GM19455 (cell line): ENCODE measurements at regions not wholly inside any gene's neighbourhood (a gene's known extent, or its start where the extent isn't known, plus 50 kb on each side); places are given as distances from the start of the nearest gene placed in this dataset.
"Not testable (repeated sequence)": the region's sequence is repeated elsewhere in the genome, so short reads cannot be mapped to it uniquely, and the experiment has no call there.

Source experiments
- ATAC-seq: cut with Tn5 transposase; IDR thresholded peaks from one replicate; pipeline ENCODE4 v1.9.1; 2021; ENCODE audit not compliant: unreplicated experiment

DNA sequence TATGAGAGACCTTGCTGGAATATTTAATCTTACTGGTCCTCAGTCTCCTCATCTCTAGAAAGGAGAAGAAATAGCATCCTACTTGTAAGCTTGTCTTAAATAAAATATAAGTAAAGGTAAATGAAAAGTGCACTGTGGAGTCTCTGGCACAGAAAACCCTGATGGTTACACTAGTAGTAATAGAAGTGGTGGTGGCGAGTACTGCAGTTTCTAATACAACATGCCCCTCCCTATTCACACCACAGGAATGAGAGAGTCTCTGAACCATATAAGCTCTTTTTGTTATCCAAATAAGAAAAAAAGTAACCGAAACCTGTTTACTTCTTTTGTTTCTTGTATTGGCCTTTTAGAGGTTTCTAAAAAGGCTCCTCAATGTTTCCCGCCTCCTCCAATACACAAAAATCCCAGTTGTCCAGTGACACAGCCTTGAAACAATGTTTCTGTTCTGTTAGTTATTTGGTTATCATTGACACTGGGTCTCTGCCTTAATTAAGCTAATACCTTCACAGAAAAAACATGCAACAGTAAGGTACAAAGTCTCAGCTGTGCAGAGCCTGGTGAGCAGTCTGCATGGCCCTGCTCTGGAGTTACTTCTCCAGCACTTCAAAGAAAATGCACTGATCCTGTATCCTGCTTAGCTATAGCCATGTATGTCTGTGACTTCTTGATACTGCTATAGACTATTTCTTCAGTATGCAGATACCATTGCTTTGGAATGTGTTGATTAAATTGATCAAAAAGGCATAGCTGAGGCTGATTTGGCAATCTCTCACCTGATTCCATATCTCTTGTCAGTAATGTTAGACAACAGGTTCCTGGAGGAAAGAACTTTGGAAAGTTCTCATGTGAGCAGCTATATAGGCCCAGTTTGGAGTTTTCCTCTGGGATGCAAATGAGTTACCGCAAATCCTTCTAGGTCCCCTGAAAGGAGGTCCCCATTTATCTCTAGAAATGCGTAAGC is 315.6 kb upstream of the IL12A start:
- peak; percentile 51 for ATAC-seq

DNA sequence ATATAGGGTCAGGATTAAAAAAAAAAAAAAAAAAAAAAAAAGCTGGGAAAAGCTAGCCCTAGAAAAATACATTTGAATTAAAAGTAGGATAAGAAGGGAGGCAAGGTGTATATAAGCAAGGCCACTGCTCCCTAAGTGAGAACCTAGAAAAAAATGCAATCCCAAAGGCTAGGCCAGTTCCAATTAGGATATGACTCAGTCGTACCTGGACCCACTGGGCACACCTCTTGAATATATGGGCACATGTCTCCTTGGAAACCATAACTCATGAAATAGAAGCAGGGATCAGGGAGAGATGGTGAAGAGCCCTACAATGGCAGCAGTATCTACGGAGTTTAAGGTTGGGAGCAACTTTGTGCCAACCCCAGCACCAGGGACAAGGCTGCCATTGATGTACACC is 314.1 kb upstream of the IL12A start:
- ATAC-seq, result no peak

- ATAC-seq, result no peak
Observed at GRCh38 chr3:159675285-159675684, 313.4 kb upstream of the IL12A start.

DNA sequence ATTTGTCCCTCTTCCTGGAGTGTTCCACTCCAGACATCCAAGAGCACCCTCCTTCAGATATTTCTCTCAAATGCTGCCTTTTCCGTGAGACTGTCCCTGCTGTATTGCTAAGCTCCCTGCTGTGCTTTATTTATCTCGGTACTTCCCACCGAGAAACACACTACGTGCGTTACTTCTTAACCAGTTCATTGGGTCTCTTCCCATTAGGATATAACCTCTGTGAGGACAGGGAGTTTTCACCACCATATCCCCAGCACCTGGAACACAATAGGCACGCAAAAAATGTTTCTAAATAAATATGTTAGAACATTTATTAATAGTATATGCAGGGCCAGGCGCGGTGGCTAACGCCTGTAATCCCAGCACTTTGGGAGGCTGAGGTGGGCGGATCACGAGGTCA is 308.7 kb upstream of the IL12A start:
- no peak for ATAC-seq

DNA sequence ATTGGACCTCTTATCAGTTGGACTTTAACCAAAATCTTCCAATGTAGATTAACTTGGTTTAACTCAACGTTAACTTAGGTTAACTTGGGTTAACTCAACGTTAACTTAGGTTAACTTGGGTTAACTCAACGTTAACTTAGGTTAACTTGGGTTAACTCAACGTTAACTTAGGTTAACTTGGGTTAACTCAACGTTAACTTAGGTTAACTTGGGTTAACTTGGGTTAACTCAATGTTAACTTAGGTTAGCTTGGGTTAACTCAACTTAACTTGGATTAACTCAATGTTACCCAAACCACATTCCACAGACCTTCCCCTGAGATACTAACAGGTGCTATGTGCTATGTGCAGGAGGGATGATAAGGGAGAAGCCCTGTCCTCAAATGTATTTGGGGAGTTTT is 306.9 kb upstream of the IL12A start:
- ATAC-seq, result not testable (repeated sequence)

GRCh38 chr3:159685801-159686200 is 302.8 kb upstream of the IL12A start:
- no peak for ATAC-seq

DNA sequence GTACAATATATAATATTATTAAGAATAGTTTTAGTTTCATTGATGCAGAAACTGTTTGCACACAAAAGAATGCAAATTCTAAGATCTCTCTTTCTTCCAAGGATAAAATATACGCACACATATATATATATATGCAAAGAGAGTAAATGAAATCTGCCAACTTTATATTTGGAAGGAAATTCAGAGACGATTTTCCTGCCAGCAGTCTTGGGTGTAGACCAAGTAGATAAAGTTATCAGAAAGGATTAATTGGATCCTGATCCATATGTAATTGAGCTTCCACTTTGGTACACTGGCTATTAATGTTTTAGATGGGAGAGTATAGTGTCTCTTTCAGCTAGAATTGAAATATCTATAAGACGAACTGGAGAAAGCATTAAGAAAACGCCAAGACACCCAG is 295.4 kb upstream of the IL12A start:
- ATAC-seq, result no peak

DNA sequence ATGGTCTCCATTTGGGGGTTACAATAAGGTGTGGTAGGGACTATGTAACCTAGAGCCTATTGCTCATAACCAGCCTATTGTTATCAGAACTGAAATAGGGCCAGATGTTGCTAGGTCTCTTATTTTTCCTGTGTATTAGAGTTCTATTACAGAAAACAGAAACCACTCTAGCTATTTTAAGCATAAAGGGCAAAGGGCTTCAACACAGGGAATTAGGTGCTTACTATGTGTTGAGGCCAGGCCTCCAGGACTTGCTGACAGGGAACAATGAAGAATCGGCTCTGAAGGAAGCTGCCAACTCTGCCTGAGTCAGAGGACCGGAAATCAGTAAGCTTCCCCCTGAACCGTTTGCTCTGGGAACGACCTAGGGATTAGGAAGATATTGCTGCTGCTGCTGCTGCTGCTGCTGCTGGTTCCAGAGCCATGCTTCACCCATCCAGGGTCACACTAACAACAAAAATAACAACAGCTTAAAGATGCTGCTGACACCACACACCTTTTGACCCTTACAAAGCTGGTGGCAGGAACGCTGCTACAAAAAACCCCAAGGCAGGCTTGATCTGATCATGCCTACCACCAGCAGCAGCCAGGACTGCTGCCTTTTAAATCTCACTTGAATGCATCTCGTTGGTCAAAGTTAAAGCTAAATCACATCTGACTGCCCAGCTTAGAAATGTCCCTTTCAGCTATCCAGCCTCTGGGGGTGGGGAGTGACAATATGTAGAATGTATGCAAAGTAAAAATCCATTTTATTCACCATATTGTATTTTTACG is 276.9 kb upstream of the IL12A start:
- no peak for ATAC-seq

- no peak for ATAC-seq
Observed at GRCh38 chr3:159721324-159721723, 267.3 kb upstream of the IL12A start.

- ATAC-seq, result no peak
Observed at GRCh38 chr3:159723295-159723694, 265.3 kb upstream of the IL12A start.

DNA sequence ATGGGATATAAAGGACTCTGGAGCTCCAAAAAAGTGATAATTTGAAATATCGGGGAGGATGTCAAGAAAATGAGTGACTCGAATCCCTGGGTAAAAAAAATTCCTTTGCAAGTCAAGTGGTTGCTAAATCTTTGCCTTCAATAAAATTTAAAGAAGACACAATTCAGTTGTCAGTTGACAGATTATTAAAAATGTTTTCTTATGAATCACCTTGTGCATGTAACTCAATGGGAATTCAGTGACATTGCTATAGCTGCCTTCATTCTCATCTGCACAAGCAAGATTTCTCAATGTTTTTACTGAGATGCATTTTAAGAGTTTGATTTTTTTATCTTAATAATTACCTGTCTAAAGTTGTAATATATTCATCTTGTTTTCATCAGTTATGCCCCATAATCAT is 264.0 kb upstream of the IL12A start:
- ATAC-seq, result no peak

DNA sequence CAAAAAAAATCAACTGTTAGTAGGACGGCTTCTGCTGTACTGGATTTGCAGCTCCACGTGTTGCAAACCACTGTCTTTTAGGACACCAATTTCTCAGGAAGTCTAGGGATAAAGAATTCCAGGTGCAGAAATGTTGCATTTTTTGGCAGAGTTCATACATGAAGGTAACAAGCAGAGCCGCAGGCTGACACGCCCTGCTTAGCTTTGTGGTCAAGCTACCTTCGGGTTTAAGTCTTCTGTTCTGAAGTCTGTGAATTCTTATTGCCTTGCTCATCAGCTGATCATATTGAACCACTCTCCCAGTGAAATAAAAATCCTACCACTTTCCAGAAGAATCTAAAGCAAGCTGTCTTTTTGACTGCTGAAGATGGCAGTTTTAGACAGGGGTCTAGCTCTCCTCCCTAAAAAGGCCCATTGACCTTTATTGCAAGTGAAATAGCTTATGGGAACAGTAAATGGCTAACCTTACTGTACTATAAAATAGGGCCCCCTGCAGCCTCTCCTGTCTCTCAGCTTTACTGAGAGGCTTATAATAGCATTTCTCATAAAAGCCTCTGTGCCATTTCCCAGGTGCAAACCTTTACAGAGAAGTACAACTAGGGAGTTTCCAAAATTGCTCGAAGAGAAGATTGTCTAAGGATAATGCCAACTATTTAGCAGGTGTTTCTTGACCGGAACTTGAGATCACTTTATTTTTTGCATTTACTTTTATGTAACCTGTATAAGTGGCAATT is 262.2 kb upstream of the IL12A start:
- no peak for ATAC-seq

DNA sequence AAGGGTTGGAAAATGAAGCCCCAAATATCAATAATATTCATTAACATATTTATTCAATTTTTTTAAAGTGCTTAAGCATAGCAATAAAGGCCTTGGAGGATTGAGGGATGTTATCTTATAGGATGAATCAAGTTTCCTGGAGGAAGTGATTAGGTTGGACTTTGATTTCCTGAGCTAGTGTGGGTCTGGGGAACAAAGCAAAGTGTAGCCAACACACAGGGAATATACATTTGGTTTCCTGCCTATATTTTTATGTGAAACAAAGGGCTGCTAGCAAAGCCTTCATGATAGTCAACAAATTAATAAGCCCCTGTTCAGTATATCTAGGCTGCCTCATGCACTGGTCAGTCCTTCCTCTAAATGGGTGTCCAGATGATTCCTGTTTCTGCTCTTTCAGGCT is 261.1 kb upstream of the IL12A start:
- no peak for ATAC-seq

GRCh38 chr3:159731254-159731653 is 257.4 kb upstream of the IL12A start:
- ATAC-seq, result no peak

GRCh38 chr3:159732172-159733111 is 256.2 kb upstream of the IL12A start:
- ATAC-seq, result no peak

DNA sequence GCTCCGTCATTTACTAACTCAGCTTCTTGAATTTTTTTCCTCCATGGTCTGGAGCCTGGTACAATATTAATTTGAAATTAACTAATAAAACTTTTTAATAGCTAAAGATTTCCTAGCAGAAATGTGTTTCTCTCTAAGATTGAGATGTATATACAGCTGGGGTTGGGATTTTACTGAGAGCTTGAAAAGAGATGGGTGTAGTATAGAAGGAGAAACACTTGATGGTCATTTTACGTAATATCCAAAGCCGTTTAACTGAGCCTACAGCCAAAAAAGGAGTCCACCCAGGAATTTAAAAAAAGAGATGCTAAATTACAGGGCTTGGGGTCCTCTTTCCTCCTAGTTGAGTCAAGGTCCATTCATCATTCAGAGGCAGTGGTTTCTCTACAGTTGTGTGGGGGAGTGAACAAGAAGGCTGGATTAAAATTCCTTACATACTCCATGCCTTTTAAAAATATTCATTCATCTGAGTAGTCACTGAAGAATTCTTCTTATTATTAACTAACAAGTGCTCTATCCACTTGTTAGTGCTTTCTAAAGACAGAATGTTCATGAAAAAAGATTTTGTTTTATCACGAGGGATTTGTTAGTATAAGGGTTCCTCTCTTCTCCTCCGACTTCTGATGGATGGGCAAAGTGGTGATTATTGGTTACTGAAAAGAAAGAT is 255.3 kb upstream of the IL12A start:
- no peak for ATAC-seq

DNA sequence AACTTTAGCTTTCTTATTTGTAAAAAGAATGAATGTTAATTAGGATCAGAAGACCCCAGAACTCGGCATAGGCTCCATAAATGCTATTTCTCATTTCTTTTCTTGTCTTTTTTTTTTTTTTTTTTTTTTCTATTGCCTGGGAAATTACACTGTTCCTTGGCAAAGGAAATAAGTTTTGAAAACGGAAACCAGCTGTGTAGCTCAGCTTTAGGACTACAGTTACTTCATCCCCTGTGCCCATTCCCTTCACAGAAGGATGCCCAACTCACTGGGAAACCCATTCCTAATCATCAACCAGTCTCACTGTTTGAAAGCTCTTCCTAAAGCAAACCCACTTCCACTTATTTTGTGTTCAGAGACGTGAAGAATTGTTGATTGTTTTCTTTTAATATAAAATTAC is 254.0 kb upstream of the IL12A start:
- ATAC-seq, result no peak

GRCh38 chr3:159739166-159739565 is 249.5 kb upstream of the IL12A start:
- no peak for ATAC-seq

- ATAC-seq, result no peak
Observed at GRCh38 chr3:159739969-159740368, 248.7 kb upstream of the IL12A start.

- no peak for ATAC-seq
Observed at GRCh38 chr3:159741281-159741680, 247.4 kb upstream of the IL12A start.
